Osteocyte (in vitro differentiated cells): ENCODE measurements at regions not wholly inside any gene's neighbourhood (a gene's known extent, or its start where the extent isn't known, plus 50 kb on each side); places are given as distances from the start of the nearest gene placed in this dataset.

Source experiments
- DNase-seq: peaks from one replicate; pipeline ENCODE4 v3.0.0; 2021; ENCODE audit warnings: mixed read lengths; ENCODE audit not compliant: unreplicated experiment; ENCODE audit errors: extremely low spot score
- H3K27ac Mint-ChIP-seq: one replicate; pipeline ENCODE4 v1.8.0; 2021; ENCODE audit warnings: mild to moderate bottlenecking, mixed read lengths; ENCODE audit not compliant: unreplicated experiment
- H3K27me3 Mint-ChIP-seq: one replicate; pipeline ENCODE4 v1.8.0; 2021; ENCODE audit warnings: mixed read lengths; ENCODE audit not compliant: unreplicated experiment
- H3K36me3 Mint-ChIP-seq: one replicate; pipeline ENCODE4 v1.8.0; 2021; ENCODE audit warnings: mixed read lengths; ENCODE audit not compliant: unreplicated experiment
- H3K4me1 Mint-ChIP-seq: one replicate; pipeline ENCODE4 v1.8.0; 2021; ENCODE audit warnings: mixed read lengths; ENCODE audit not compliant: unreplicated experiment
- H3K4me3 Mint-ChIP-seq: one replicate; pipeline ENCODE4 v1.8.0; 2021; ENCODE audit warnings: mild to moderate bottlenecking, moderate library complexity, mixed read lengths; ENCODE audit not compliant: unreplicated experiment
- H3K9me3 Mint-ChIP-seq: one replicate; pipeline ENCODE4 v1.8.0; 2021; ENCODE audit warnings: mixed read lengths; ENCODE audit not compliant: unreplicated experiment
- TF ChIP-seq, protein P1 (sequence below): fragments of 200-600 bp; sonication (generic); IDR thresholded peaks from 2 replicates; pipeline ENCODE4 v1.5.0; 2021; ENCODE audit warnings: antibody characterized with exemption, mild to moderate bottlenecking, moderate library complexity

DNA sequence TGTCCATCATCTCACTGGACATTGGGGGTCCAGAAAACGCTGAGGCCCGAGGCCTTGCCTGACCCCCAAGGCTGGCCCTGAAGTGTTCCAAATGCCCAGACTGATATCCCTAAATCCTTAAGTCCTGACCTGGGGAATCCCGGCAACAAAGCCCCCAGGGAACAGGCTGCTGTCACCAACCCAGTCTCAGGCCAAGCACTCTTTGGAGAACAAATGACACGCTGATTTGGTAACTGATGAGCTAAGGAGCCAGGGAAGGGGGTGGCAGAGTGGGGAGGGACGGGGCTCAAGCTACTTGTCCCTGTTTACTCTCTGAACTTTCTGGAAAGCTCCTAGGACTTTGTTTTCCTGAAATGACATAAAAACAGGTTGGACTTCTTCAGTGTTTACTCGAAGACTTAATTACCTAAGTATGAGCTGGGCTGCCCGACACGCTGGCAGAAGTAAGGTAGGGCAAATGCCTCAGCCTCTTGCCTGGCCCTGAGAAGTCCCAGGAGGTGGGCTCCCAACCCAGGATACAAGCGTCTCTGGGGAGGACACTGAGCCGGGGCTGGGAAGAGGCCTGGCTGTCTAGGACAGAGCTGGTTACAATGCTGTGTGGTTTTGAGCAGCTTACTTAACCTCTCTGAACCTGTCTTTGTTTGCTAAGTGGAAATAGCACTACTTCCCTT, 105.5 kb upstream of the GLI2 start:
- Mint-ChIP-seq H3K27me3 (peaks cover 62% of the 10 kb centered on the region), H3K9me3 (peaks cover 5% of the 10 kb centered on the region), H3K4me1 (no peaks in the 10 kb centered on the region), H3K27ac (no peak overlapping the region), H3K4me3 (no peak overlapping the region), H3K36me3 (no peaks in the 10 kb centered on the region)
- TF ChIP-seq, protein P1, sequence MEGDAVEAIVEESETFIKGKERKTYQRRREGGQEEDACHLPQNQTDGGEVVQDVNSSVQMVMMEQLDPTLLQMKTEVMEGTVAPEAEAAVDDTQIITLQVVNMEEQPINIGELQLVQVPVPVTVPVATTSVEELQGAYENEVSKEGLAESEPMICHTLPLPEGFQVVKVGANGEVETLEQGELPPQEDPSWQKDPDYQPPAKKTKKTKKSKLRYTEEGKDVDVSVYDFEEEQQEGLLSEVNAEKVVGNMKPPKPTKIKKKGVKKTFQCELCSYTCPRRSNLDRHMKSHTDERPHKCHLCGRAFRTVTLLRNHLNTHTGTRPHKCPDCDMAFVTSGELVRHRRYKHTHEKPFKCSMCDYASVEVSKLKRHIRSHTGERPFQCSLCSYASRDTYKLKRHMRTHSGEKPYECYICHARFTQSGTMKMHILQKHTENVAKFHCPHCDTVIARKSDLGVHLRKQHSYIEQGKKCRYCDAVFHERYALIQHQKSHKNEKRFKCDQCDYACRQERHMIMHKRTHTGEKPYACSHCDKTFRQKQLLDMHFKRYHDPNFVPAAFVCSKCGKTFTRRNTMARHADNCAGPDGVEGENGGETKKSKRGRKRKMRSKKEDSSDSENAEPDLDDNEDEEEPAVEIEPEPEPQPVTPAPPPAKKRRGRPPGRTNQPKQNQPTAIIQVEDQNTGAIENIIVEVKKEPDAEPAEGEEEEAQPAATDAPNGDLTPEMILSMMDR, result no peak
- DNase-seq, result no peak

- no peaks in the 10 kb centered on the region for H3K36me3 Mint-ChIP-seq
- TF ChIP-seq, protein P1, result no peak
- H3K27me3 Mint-ChIP-seq, result peaks cover 67% of the 10 kb centered on the region
- no peak overlapping the region for H3K27ac Mint-ChIP-seq
- DNase-seq, result no peak
- no peaks in the 10 kb centered on the region for H3K4me1 Mint-ChIP-seq
- no peak overlapping the region for H3K4me3 Mint-ChIP-seq
- H3K9me3 Mint-ChIP-seq, result peaks cover 5% of the 10 kb centered on the region
These were observed 104.4 kb upstream of the GLI2 start for GRCh38 chr2:120631236-120631635.

DNA sequence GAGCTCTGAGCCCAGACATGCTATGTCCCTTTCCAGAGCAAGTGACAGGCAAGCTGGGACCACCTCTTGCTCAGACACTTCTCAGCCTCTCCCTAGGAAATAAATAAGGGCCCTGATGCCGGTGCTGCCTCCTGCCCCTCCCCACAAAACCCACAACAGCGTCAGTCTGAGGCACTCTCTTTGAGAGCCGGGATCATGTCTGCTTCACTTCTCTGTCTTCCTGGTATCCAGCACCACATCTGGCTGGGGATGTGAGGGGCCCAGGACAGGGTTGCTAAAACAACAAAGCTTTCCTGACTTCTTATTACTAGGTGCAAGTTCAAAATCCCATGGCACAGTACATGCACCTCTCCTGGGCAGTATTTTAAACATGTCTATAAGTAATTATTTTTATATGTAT, 103.9 kb upstream of the GLI2 start:
- no peak overlapping the region for H3K4me3 Mint-ChIP-seq
- peaks cover 67% of the 10 kb centered on the region for H3K27me3 Mint-ChIP-seq
- no peak overlapping the region for H3K27ac Mint-ChIP-seq
- H3K36me3 Mint-ChIP-seq, result no peaks in the 10 kb centered on the region
- TF ChIP-seq, protein P1, result no peak
- peaks cover 5% of the 10 kb centered on the region for H3K9me3 Mint-ChIP-seq
- no peak for DNase-seq
- H3K4me1 Mint-ChIP-seq, result no peaks in the 10 kb centered on the region

DNA sequence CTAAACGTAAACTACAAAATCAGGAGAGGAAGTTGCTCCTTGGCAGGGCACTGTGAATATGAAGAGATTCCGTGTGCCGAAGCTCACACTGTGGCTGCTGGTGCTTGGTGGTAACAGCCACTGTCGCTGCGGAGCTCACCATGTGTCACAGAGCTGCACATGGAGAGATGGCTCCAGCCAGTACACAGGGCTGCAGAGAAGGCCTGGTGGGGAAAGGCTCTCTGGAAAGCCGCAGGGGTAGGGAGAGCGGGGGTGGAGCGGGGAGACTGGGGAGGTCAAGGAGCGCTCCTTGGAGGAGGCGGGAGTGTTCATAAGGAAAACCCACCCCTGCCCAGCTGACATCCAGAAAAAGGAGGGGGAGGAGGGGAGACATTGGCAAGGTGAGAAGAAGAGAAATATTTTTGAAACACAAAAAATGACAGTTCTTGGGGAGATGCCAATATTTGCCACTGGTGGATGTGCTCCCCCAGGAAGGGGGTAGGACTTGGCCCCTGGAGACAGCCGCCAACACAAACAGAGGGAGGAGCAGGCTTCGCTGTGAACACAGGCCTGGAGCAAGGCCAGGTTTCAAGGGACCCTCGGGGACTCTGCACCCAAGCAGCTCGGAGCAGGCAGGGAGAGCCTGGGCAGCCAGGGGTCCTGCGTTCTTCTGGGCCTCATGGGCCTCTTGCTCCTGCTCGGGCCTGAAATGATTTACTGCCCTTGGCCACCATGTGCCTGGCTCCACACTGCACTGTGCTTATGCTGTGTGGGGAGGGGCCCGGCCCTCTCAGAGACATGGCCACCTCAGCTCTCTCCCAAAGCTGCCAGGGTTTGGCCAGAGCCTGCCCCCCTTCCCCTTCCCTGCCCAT, 102.6 kb upstream of the GLI2 start:
- H3K27ac Mint-ChIP-seq, result no peak overlapping the region
- TF ChIP-seq, protein P1, result no peak
- no peaks in the 10 kb centered on the region for H3K4me1 Mint-ChIP-seq
- H3K4me3 Mint-ChIP-seq, result no peak overlapping the region
- peaks cover 70% of the 10 kb centered on the region for H3K27me3 Mint-ChIP-seq
- no peak for DNase-seq
- no peaks in the 10 kb centered on the region for H3K36me3 Mint-ChIP-seq
- peaks cover 5% of the 10 kb centered on the region for H3K9me3 Mint-ChIP-seq

DNA sequence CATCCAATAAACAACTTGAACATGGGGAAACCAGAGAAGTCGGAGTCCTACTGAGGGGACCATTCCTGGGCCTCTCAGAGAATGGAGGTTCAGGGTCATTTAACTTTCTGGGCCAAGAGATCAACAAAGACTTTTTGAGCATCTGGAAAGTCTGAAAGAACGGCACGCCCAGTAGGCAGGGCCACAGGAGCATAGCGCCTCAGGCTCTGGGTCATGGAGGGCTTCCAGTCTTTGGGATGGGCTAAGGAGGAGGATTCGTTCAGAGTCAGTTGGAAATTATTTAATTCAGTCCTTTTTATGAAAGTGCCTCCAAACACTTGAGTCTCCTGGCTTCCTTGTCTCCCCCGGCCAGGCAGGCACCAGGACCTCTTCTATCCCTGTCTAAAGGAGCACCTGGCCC, 101.1 kb upstream of the GLI2 start:
- TF ChIP-seq, protein P1, result no peak
- Mint-ChIP-seq H3K27me3 (peaks cover 71% of the 10 kb centered on the region), H3K4me1 (no peaks in the 10 kb centered on the region)

More for the DNA sequence above, 101.1 kb upstream of the GLI2 start:
- no peak for DNase-seq
- H3K4me3 Mint-ChIP-seq, result no peak overlapping the region
- no peaks in the 10 kb centered on the region for H3K9me3 Mint-ChIP-seq
- no peaks in the 10 kb centered on the region for H3K36me3 Mint-ChIP-seq
- H3K27ac Mint-ChIP-seq, result no peak overlapping the region
